ENCODE measurements at regions not wholly inside any gene's neighbourhood (a gene's known extent, or its start where the extent isn't known, plus 50 kb on each side); places are given as distances from the start of the nearest gene placed in this dataset.

DNA sequence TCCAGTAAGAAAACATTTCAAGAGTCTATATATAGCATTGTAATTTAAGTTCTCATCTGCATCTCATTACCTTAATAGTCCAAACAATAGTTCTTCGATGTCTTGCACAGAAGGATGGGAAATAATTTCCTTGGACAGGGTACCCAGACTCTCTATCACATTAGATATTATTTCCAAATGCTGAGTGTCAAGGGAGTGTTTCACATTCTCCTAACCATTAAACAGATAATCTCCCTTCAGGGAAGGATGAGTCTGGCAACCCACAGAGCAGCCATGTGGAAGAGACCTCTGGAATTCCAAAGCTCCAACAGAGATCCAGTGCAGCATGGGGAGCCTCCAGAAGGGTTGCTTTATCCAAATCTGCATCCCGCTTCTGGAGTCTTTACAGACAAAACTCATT is 89.6 kb downstream of the FZD1 start:
- intact Hi-C loops (cut with DNase I): no loop called here
- FAIRE-seq (no peak), ATAC-seq (no peak), DNase-seq (no peak)
- Histone ChIP-seq H3K27ac (no peak overlapping the region), H3K9me3 (no peaks in the 10 kb centered on the region), H3K36me3 (no peaks in the 10 kb centered on the region), H3K4me3 (no peak overlapping the region), H3K27me3 (peaks cover 0 to 3% (median 0%) of the 10 kb centered on the region in 4 donors), H3K4me1 (no peaks in the 10 kb centered on the region)
- TF ChIP-seq, protein P1, sequence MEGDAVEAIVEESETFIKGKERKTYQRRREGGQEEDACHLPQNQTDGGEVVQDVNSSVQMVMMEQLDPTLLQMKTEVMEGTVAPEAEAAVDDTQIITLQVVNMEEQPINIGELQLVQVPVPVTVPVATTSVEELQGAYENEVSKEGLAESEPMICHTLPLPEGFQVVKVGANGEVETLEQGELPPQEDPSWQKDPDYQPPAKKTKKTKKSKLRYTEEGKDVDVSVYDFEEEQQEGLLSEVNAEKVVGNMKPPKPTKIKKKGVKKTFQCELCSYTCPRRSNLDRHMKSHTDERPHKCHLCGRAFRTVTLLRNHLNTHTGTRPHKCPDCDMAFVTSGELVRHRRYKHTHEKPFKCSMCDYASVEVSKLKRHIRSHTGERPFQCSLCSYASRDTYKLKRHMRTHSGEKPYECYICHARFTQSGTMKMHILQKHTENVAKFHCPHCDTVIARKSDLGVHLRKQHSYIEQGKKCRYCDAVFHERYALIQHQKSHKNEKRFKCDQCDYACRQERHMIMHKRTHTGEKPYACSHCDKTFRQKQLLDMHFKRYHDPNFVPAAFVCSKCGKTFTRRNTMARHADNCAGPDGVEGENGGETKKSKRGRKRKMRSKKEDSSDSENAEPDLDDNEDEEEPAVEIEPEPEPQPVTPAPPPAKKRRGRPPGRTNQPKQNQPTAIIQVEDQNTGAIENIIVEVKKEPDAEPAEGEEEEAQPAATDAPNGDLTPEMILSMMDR (IDR thresholded peaks at IDR 0.05): no peak
- WGBS, 2 donors: 62 to 78% methylated on average over 2 of the region's 2 CpGs

DNA sequence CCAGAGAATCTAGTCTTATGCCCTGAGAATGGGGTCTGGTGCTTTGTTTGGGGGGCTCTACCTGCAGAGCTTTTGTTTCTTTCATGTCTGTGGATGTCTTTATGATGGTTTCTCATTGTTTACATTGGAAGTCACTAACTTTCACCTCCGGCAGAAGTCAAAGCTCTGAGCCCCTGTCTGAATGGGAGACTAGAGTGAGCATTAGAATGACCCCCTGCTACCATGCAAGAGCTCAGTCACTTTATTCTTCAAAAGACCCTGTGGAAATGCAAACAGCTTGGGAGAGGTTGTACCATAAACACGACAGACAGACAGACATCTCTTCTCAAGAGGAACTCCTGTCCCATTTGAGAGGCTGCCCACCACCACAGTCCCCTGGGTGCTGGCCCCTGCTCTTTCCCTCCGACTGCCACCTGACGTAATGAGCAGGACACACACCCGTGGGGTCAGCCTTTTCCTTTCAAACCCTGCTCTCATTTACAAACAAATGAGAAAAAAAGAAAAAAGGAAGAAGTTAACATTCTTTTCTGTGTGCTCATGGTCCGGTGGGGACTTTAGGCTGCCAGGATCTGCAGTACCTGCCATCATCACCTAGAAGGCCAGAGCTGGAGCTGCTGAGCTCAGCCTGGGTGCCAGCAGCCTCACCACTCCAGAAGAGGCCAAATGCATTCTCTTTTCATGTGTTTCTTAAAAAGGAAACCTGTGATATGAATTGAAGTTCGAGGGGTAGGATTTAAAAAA is 91.6 kb downstream of the FZD1 start:
- no peak for FAIRE-seq
- no peaks in the 10 kb centered on the region for H3K4me1 ChIP-seq
- no peaks in the 10 kb centered on the region for H3K9me3 ChIP-seq
- no peak for DNase-seq
- TF ChIP-seq, protein P1 (IDR thresholded peaks at IDR 0.05): no peak
- peaks cover 0 to 3% (median 0%) of the 10 kb centered on the region in 4 donors for H3K27me3 ChIP-seq
- ATAC-seq: no peak
- intact Hi-C loops (cut with DNase I): no loop called here
- no peak overlapping the region for H3K4me3 ChIP-seq
- no peaks in the 10 kb centered on the region for H3K36me3 ChIP-seq
- H3K27ac ChIP-seq: no peak overlapping the region
- 50 to 55% methylated on average over 7 of the region's 7 CpGs for WGBS, 2 donors

DNA sequence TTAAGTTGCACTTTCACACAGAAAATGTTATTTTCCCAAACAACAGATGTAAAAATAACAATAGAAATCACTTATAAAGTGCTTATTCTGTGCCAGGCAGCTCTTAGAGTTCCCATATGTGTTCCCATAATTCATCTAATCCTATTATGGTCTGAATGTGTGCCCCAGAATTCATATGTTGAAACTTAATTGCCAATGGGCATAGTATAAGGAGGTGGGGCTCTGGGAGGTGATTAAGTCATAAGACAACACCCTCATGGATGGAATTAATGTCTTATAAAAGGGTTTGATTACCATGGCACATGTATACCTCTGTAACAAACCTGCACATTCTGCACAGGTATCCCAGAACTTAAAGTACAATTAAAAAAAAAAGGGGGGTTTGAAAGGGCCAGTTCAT is 92.7 kb downstream of the FZD1 start:
- no peaks in the 10 kb centered on the region for H3K4me1 ChIP-seq
- no peaks in the 10 kb centered on the region for H3K36me3 ChIP-seq
- ATAC-seq (no peak), DNase-seq (no peak), FAIRE-seq (no peak)
- no peaks in the 10 kb centered on the region for H3K9me3 ChIP-seq
- no peak overlapping the region for H3K4me3 ChIP-seq
- intact Hi-C loops (cut with DNase I): no loop called here
- TF ChIP-seq, protein P1 (IDR thresholded peaks at IDR 0.05): no peak
- H3K27me3 ChIP-seq: peaks cover 0 to 3% (median 0%) of the 10 kb centered on the region in 4 donors
- H3K27ac ChIP-seq: no peak overlapping the region

DNA sequence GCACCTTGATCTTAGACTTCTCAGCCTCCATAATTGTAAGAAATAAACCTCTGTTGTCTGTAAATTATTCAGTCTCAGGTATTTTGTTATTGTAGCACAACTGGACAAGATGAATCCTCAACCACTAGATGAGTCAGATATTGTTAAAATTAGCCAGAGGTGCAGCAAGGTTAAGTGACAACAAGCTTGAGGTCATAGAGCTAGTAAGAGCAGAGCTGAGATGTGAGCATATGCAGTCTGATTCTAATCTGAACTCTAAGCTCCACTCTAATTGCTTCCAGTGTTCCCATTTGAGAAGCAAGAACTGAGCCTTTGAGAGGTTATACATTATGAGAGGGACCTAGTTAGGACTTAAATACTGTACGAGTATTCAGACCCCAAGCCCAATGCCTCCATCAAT is 93.1 kb downstream of the FZD1 start:
- H3K27ac ChIP-seq: no peak overlapping the region
- FAIRE-seq (no peak), ATAC-seq (no peak), DNase-seq (no peak)
- H3K4me1 ChIP-seq: no peaks in the 10 kb centered on the region
- intact Hi-C loops (cut with DNase I): no loop called here
- H3K27me3 ChIP-seq: peaks cover 0 to 3% (median 0%) of the 10 kb centered on the region in 4 donors
- H3K4me3 ChIP-seq: no peak overlapping the region
- no peaks in the 10 kb centered on the region for H3K9me3 ChIP-seq
- 58 to 64% methylated on average over 1 of the region's 1 CpG for WGBS, 2 donors
- H3K36me3 ChIP-seq: no peaks in the 10 kb centered on the region
- TF ChIP-seq, protein P1 (IDR thresholded peaks at IDR 0.05): no peak

DNA sequence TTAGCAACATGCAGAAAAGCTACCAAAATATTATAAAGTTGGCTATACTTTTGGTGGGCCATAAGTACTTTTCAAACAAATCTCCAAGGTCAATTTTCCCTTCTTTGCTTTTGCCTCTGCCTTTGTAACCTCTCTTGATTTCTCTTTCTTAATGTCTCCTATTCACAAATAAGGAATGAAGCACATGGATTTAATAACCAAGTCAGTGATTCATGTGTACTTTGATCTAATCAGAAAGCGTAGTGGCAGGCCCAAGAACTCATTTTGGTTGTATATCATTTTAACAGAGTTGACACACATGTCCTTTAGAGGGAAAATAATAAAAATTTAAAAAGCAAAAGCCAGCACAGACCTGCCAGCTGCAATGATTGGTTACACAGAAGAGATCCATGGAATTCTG is 93.7 kb downstream of the FZD1 start:
- 82 to 83% methylated on average over 1 of the region's 1 CpG for WGBS, 2 donors
- TF ChIP-seq, protein P1 (IDR thresholded peaks at IDR 0.05): no peak
- H3K4me3 ChIP-seq: no peak overlapping the region
- no peak overlapping the region for H3K27ac ChIP-seq
- DNase-seq: no peak
- ATAC-seq: no peak
- H3K9me3 ChIP-seq: no peaks in the 10 kb centered on the region
- H3K36me3 ChIP-seq: no peaks in the 10 kb centered on the region
- H3K4me1 ChIP-seq: no peaks in the 10 kb centered on the region
- intact Hi-C loops (cut with DNase I): no loop called here
- H3K27me3 ChIP-seq: no peaks in the 10 kb centered on the region
- no peak for FAIRE-seq
